Choroid plexus epithelial cell (primary cell): ENCODE measurements at regions not wholly inside any gene's neighbourhood (a gene's known extent, or its start where the extent isn't known, plus 50 kb on each side); places are given as distances from the start of the nearest gene placed in this dataset.

Experiments used
- DNase-seq: peaks from one replicate; pipeline ENCODE4 v3.0.0-alpha.2; 2010; ENCODE audit warnings: low read depth
- H3K4me3 ChIP-seq: 2 replicates; pipeline ENCODE4 v1.5.1; 2011; ENCODE audit warnings: low read depth, mild to moderate bottlenecking, control low read depth, low read length, moderate library complexity
- CTCF ChIP-seq: conservative IDR thresholded peaks from 2 replicates; pipeline ENCODE4 v1.5.1; 2011; ENCODE audit warnings: low read depth, mild to moderate bottlenecking, control low read depth, inconsistent platforms, low read length, moderate library complexity

GRCh38 chr1:201610858-201611257 lies 71.9 kb downstream of the NAV1 start:
- no peak overlapping the region for H3K4me3 ChIP-seq
- no peak for DNase-seq
- TF ChIP-seq CTCF = no peak

- no peak overlapping the region for H3K4me3 ChIP-seq
- no peak for TF ChIP-seq CTCF
- no peak for DNase-seq
Measured at GRCh38 chr1:201612645-201613044, 73.7 kb downstream of the NAV1 start.

GRCh38 chr1:201614262-201615015 lies 75.5 kb downstream of the NAV1 start:
- H3K4me3 ChIP-seq = no peak overlapping the region

GRCh38 chr1:201617157-201617556 lies 78.2 kb downstream of the NAV1 start:
- no peak for DNase-seq
- no peak for TF ChIP-seq CTCF
- no peak overlapping the region for H3K4me3 ChIP-seq

More at GRCh38 chr1:201614262-201615015, 75.5 kb downstream of the NAV1 start:
- DNase-seq = peak; percentile 49
- no peak for TF ChIP-seq CTCF

GRCh38 chr1:201618389-201618788 lies 79.5 kb downstream of the NAV1 start:
- no peak overlapping the region for H3K4me3 ChIP-seq
- no peak for TF ChIP-seq CTCF

GRCh38 chr1:201618905-201619304 lies 80.0 kb downstream of the NAV1 start:
- no peak overlapping the region for H3K4me3 ChIP-seq
- no peak for DNase-seq
- no peak for TF ChIP-seq CTCF

More at GRCh38 chr1:201618389-201618788, 79.5 kb downstream of the NAV1 start:
- DNase-seq = no peak

- TF ChIP-seq CTCF = no peak
- no peak for DNase-seq
- no peak overlapping the region for H3K4me3 ChIP-seq
Measured at GRCh38 chr1:201619513-201619912, 80.6 kb downstream of the NAV1 start.
